ENCODE measurements at regions not wholly inside any gene's neighbourhood (a gene's known extent, or its start where the extent isn't known, plus 50 kb on each side); places are given as distances from the start of the nearest gene placed in this dataset.
"Not testable (repeated sequence)": the region's sequence is repeated elsewhere in the genome, so short reads cannot be mapped to it uniquely, and the experiment has no call there.

DNA sequence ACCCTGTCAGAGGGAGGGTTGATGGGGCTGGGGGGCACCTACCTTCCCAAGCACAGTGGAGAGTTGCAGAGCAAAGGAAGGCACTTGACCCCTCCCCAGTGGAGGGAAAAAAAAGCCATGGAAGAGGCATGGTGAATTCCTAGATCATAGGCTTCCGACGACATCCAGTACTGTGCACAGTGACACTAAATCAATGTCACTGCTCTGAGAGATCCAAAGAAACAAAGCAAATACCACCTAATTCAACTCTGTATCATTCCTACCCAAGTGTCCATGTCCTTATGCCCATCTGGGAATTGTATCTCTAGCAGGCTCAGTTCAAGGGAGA is 344.2 kb upstream of the NCAM1 start:
- no peak for DNase-seq (ENCODE audit: low read depth in 2 of 2)

DNA sequence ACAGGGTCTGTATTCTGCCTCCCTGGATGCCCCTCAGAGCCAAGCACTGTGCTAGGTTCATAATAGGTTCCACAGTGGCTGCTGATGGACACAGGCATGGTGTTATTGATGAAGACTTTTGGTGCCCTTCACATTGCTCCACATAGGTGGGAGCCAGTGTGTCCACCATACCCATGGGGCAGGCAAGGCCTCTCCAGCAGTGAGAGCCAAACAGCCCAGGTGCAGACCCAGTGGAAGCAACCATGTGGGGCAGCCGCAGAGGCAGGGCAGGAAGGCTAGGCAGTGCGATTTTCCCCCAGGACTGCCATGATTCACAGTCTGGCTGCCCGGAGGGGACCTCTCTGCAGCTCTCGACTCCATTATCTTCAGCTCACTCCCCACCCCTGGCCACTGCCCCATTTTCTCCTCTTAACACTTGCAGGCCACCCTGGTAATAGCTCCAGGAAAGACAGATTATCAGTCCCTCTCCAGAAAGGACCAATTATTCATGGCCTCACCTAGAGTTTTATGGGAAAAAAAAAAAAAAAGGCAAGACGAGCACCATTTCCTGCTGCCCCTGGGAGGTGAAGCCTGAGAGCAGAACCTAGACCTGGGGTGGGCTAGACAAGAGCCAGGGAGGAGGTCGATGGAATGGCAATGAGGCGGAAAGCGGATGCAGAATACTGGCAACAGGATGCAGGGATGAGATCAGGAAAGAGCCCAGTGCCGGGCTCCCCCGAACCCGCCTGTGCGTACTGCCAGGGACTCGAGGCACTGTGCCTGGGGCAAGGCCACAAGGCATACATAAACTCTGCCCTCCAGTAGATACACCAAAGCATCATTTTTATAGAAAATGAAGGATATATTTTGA is 343.0 kb upstream of the NCAM1 start:
- DNase-seq (ENCODE audit: low read depth in 2 of 2) = no peak

DNA sequence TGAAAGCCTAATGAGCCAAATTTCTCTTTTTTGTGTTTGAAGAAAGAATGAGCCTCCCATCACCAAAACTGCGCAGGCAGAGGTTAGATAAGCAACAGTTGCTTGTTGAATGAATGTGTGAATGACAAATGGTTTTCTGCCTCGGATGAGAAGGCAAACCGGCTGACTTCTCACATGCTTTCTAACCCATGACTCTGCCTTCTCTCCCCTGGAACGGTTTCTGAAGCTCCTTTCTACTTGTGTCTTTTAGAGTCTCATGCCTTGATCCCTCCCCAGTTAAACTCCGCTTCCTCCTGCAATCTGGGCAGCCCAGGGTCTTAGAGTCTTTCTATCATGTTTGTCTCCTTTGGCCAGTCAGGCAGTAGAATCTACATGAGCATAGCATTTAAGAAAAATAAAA is 342.1 kb upstream of the NCAM1 start:
- DNase-seq (ENCODE audit: low read depth in 2 of 2) = no peak

DNA sequence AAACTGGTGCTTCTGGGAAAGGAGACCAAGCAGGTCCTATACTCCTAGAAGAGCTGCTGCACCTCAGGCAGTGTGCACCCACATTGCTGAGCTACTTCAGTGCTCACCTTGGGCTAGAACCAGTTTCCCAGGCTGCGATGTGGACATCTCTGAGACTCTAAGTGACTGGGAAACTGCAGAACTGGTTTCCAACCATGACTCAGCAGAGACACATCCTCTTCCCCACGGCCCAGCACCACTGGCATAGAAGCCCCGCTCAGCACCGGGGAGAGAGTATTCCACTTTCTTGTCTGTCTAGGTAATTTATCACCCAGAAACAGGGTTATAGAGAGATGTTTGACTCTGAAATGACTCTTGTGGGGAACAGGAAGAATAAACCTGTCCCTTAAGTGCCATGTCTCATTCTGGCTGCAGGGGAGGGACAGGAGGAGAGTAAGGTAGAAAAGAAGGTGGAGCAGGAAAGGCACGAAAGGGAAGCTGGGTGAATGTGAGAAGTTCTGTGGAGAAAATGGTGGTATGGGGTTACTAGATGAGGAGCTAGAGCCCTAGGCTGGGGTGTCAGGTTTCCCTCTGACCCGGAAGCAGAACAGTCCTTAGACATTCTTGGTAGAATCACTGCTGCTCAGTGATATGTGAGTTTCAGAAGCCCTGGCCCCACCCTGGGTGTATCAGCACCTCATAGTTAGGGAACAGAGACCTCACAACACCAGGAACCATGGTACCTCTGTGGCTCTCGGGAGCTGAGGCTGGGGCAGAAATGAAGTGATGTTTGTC is 340.4 kb upstream of the NCAM1 start:
- no peak for DNase-seq (ENCODE audit: low read depth in 2 of 2)

DNA sequence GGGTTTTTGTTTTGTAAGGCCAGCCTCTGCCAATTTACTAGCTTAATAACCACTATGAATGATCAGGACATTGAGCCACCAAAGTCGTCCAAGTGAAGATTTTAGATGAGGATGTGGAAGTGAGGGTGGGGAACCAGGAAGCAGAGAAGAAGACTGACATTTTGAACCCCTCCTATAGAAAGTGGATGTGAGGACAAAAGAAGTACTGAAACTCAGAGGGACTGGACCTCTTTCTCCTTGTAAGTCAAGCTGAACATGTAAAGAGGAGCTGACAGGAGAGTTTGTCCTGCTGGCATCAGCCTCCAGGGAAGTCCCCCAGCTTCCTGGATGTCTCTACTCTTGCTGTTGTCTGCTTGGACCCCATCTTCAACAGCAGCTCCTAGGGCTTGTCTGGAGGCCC is 338.2 kb upstream of the NCAM1 start:
- no peak for DNase-seq (ENCODE audit: low read depth in 2 of 2)

DNA sequence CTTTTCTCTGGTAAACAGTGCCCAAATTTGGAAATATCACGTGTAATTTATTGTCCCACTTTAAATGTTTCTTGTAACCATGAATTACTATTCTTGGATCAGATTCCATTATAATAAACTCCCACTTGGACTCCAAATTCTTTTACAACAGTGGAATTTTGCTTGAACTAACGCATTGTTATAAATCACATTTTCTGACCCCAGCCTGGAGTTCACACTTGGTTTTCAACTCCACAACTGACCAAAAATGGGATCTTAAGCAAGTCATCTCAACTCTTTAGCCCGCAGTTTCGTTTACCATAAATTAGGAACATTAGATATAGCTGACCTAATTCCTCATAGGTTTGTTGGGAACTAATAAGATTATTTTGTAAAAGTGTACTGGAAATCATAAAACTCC is 336.8 kb upstream of the NCAM1 start:
- DNase-seq (ENCODE audit: low read depth in 2 of 2) = no peak

DNA sequence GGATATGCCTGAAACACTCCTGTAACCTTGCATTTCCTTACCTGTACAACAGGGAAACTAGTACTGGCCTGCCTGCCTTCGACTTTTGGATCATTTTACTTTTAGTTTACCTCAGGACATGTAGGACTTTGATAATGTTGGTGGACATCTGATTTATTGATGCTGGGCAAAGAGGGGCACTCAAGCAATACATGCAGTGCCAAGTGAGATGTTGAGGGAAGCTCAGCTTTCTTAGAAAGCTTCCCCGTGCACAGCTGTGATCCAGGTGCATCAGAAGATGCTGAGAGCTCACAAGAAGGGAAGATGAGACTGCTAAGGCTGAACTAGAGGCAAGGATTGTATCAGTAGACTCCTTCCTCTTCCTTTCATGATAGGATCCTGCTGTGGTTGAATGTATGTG is 336.2 kb upstream of the NCAM1 start:
- DNase-seq (ENCODE audit: low read depth in 2 of 2) = not testable (repeated sequence)

DNA sequence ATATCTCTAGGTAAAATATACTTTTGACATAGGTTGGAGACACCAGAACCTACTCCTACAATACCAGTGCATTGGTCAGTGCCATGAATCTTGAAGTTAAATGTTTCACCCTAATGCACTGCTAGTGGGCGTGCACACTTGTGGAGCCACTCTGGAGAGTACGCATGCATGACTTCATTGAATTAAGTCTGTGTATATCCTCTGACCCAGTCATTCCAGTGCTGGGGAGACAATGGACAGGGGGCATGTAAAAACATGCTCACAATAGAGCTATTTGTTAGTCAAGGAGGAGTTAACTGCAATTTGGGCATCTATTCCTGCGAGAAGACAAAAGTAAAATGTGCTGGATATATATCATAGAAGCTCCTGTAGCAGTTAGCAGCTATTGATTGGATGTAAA is 335.4 kb upstream of the NCAM1 start:
- no peak for DNase-seq (ENCODE audit: low read depth in 2 of 2)

DNA sequence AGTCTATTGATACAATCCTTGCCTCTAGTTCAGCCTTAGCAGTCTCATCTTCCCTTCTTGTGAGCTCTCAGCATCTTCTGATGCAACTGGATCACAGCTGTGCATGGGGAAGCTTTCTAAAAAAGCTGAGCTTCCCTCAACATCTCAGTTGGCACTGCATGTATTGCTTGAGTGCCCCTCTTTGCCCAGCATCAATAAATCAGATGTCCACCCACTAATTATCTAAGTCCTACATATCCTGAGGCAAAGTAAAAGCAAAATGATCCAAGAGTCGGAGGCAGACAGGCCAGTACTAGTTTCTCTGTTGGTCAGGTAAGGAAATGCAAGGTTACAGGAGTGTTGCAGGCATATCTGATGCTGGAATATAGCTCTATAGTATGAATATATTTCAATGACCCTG is 334.5 kb upstream of the NCAM1 start:
- DNase-seq (ENCODE audit: low read depth in 2 of 2) = no peak

DNA sequence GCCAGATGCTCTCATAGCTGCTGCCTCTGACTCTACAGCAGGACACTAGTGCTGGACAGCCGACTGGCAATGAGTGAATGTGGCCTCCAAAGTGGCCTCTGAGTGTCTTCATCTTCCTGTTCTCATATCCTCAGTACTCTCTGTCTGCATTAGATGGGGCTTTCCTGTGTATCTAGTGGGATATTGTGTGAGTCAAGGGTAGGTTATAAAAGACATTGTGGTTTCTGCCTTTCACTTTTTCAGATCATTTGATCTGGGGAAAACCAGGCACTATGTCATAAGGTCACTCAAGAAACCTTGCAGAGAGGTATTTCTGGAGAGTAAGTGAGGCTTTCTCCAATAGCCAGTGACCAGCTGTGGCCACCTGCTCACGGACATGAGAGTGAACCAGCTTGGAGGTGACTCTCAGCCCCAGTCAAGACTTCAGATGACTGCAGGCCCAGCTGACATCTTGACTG is 333.6 kb upstream of the NCAM1 start:
- DNase-seq (ENCODE audit: low read depth in 2 of 2) = no peak

DNA sequence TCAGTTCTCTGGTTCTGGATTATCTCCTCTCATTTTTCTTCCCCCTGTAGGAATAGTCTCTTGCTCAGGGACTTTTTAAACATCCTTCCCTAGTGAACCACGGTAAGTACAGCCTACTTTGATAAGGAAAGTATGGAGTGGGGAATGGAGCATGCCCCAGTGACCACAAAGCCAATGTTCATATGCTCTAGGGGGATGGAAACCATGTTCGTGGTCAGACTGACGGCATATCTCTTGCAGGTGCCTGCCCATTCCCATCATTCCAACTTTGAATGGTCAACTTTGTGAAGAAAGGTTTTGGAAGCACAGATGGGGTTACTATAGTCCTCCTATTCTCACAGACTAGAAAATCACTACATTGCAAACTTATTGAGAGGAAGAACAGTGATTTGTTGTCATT is 332.5 kb upstream of the NCAM1 start:
- no peak for DNase-seq (ENCODE audit: low read depth in 2 of 2)

DNA sequence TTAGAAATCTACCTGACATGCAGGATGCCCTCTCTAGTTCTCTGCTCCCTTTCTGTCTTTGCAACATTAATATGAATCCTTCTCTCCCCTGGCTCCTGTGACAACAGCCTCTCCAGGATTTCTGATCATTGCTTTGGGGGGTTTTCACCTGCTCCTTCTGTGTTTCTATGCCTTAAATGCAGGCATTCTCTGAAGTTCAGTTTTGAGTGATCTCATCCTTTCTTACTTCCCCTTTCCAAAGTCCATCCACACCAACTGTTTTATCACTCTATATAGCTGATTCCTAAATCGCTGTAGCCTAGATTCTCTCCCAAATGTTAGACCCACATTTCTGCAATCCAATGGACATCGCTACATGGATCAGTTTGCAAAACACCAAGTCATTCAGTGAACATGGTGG is 330.7 kb upstream of the NCAM1 start:
- DNase-seq (ENCODE audit: low read depth in 2 of 2) = no peak

DNA sequence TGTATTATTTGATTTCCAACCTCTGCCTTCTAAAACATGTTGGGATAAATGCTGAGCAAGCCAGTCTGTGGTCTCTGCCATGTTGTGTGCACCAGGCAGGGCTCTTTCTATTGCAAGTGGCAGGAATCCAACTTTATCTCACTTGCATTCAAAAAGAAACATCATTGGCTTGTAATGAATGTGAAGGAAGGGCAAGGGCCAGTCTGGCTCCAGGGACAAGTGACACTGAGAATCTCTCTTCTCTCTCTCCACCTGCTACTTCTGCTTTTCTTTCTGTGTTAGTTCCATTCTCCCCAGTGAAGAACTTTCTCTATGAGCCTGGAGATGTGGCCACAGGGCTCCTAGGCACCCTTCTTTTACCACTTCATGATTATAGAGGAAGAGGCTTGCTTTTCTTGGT is 329.9 kb upstream of the NCAM1 start:
- no peak for DNase-seq (ENCODE audit: low read depth in 2 of 2)

DNA sequence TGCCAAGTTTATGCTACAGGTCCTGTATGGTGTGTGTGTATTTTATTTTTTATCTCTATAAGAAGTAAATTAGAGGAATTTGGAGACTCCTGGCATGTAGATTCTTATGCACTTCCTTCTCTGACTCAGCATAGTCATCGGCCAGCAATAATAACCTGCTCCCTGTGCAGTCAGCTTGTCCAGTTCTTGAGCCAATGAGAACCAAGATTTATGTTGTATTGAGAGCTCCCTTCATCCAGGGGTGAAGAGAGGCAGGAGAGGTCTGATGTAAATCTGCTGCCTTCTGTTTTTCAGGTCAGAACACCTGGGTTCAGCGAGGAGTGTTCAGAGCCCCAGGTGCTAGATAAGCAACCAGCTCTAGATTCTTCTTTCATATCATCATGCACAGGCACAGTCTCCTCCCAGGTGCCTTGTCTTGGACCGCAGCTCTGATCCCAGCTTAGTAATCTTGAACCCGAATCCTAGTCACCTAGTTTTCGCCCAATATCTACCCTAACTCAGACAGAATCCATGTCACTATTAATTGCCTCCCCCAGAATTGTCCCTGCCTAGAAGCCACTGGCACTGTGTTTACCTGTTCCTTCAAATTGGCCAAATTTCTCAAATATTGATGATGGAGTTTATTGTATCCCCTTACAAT is 328.2 kb upstream of the NCAM1 start:
- DNase-seq (ENCODE audit: low read depth in 2 of 2) = no peak

DNA sequence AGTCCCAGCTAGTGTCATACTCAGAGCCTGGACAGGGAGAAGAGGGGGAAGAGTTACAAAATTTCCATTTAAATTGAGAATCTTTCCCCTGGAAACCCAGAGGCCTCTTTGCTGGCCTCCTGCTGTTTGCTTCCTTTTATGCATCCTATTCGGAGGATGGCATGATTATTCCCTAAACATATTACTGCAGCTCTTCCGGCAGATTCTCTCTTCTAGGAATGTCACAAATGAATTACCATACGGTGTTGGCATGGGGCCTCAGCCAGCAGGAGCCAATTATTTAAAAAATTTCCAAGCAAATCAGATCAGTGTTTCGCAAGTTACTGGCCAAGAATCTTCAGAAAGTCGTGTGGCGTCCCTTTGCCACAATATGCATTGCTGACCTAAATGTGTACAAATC is 326.7 kb upstream of the NCAM1 start:
- DNase-seq (ENCODE audit: low read depth in 2 of 2) = no peak

DNA sequence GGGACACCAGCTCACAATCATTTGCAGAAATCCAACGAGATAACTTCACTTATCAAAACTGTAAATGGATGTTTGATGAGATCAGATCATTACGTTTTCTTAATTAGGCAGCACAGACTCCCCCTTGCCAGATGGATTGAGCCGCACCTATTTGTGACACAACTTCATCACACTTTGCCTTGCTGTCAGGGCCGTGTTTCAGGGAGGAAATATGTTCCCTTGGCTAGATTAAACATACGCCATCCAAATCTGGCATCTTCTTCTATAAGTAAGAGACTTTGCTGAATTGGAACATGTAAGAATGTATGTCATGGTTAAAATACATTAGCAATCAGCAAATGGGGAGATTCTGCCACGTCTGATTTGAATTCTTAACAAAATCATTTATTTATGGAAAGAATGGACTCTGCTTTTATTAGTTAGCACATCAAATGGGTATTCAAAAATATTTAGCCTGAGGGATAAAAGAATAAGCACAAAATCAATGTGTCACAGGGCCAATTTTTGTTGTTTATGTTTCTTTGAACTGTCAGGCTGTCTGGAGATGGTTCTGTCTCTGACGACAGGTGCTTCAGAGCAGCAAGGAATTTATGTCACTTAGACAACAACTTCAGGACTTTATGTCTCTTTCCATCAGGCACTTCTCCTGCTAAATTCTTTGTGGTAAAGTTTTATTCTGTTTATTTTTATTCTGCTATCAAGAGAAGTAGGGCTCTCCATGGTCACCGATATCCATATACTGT is 326.1 kb upstream of the NCAM1 start:
- DNase-seq (ENCODE audit: low read depth in 2 of 2) = no peak

DNA sequence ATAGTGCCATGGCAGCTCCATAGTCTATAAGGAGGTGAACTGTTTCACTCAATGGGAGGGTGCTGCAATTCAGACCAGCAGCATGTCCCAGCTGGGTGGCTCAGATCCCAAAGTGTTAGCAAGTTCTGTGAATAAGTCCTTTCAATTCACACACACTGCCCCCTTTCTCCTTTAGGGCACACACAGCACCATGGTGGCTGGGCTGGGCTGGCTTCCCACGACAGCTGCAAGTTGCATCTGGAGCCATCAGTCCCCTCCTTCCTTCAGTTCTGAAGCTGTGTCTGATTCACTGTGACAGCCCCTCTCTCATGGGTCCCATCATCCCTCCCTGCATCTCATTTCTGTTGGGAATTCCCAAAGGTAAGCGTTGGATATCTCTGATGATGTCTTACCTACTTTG is 324.1 kb upstream of the NCAM1 start:
- DNase-seq (ENCODE audit: low read depth in 2 of 2) = no peak

DNA sequence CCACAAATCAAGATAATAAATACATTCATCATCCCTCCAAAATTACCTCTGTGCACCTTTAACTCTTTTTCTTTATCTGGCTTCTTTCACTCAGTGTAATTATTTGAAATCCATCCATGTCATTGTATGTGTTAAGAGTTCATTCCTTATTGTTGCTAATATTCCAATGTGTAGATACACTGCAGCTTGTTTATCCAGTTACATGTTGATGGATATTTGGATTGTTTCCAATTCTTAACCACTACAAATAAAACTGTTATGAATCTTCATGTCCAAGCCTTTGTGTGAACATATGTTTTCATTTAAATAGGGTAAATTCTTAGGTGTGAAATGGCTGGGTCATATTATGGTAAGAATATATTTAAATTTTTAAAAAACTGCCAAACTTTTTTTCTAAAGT is 323.3 kb upstream of the NCAM1 start:
- peak; percentile 30 to 35 for DNase-seq (ENCODE audit: low read depth in 2 of 2)

DNA sequence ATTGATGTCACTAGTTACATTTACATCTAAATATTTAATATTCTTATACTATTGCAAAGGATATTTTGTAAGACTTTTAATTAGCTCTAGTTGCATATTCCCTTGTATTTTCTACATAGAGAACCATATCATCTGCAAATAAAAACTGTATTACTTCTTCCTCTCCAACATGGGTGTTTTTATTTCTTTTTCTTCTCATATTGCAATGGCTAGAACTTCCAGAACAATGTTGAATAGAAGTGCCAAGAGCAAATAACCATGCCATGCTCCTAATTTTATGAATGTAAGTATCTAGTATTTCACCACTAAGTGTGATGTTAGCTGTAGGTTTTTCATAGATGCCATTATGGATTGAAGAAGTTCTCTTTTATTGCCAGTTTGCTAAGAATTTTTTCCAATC is 321.8 kb upstream of the NCAM1 start:
- no peak for DNase-seq (ENCODE audit: low read depth in 2 of 2)

DNA sequence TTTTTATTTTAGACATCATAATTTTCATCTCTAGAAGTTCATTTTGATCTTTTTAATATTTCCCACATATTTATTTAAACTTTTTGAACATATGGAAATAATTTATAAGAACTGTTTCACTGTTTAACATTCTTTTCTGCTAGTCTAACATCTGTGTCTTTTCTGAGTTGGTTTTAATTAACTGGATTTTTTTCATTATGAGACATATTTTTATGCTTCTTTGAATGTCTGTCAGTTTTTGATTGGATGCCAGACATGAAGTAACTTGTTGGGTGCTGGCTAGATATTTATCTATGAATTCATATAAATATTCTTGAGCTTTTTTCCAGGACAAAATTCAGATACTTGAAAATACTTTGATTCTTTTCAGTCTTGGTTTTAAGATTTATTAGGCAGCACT is 317.8 kb upstream of the NCAM1 start:
- peak in 1 of 2 experiments; percentile 36 for DNase-seq (ENCODE audit: low read depth in 2 of 2)

DNA sequence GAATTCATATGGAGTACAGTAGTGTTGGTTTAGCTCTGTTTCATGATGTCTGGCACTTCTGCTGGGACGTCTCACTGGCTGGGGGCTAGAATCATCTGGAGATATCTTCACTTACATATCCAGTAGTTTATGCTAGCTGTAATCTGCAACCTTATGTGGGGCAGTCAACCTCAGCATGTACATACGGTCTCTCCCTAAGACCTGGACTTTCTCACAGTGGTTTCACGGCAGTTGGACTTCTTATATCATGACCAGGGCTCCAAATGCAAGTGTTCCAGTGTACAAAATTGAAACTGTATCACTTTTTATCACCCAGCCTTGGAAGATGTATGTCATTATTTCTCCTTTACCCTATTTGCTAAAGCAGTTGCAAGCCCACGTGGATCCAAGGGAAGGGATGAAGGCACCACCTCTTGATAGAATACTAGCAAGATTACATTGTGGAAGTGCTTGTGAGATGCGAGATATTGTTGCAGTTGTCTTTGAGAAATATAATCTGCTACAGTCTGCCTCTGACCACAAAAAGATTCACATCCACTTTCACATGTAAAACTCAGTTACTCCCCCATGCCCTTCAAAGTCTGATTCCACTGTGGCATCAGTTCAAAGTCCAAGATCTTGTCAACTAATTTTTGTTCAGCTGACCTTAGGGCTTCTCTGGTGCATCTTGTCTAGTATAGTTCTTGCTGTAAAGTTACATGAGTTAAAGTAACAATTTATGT is 316.6 kb upstream of the NCAM1 start:
- DNase-seq (ENCODE audit: low read depth in 2 of 2) = no peak

DNA sequence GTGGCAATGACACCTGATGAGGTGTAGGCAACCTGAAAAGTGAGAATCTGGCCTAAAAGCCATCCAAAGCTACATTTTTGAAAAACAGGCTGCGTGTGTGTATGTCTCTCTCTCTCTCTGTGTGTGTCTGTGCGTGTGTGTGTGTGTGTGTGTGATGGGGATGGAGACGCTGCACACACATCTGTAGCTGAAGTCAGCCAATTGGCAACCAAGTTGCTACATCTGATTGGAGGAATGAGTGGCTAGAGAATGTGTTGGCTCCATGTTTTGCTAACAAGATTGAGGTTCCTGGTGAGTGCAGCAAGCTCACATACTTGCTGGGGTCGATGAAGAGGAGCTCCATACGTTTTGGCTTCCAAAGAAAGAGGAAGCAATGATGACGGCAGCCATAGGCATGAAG is 311.4 kb upstream of the NCAM1 start:
- no peak for DNase-seq (ENCODE audit: low read depth in 2 of 2)
